NCI-H510A treated with DMSO at 0.1 percent for 48 hours (cell line): ENCODE measurements at regions not wholly inside any gene's neighbourhood (a gene's known extent, or its start where the extent isn't known, plus 50 kb on each side); places are given as distances from the start of the nearest gene placed in this dataset.

Experiments
- DNase-seq: peaks from one replicate; lab custom pipeline; 2025; lab: John Stamatoyannopoulos, UW

DNA sequence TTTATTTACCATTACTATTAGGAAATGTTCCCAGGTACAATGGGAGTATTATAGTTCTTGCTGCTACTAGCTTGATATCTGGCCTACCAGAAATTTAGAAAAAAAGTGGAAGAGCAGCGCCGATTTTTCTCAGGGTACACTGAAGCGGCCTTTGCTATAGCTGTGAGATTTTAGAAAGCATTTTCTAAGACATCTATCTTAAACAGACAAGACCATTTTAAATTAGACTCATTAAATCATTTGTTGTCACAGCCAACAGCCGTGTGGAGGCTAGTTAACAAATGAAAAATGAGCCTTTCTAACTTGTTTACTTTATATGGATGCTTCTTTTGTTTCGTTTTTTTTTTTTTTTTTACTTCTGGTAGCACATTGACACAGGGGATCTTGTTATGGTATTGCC is 183.2 kb upstream of the ZRANB2 start:
- no peak for DNase-seq

DNA sequence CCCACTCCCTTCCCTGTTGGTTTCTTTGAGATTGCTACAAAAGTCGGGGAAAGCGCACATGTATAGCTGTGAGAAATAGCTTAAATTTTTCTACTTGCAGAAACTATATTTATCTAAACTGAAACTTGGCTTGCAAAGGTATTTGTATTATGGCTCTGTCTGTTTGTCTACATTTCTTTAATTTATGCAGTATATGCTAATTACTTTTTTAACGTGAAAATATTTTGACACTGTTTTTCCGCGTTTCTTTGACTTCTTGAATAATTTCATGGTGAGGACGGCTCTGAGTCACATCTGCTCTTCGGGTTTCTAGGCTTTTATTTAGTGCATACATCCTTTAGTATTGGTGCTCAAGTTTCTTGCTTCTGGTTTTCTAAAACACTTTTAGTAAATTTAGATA is 182.1 kb upstream of the ZRANB2 start:
- DNase-seq: no peak

DNA sequence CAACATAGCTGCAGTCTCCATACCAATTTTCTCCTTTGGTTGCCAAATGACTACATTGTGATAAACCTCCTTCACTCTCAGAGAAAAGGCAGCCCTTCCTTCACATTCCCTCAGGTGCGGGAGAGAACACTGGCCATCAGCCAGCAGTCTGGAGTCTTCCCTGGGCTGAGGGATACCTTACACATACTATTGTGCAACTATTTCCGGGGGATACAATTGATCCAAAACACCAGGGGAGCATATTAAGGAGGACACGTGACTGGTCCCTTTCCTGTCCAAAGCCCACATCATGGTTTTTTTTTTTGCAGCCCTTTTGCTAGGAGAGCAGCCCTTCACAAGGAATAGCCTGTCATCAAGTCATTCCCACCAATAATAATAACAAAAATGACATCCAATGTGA is 172.1 kb upstream of the ZRANB2 start:
- no peak for DNase-seq

DNA sequence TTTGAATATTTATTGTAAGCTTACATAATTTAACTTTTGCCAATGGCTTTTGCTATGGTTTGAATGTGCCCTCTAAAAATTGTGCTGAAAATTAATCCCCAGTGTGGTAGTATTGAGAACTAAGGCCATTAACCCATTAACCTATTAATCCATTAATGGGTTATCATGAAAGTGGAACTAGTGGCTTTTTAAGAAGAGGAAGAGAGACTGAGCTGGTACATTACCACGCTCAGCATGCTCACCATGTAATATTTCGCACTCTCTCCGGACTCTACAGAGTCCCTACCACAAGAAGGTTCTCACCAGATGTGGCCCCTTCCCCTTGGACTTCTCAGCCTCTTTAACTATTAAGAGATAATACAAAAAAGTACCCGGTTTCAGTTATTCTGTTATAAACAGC is 164.4 kb upstream of the ZRANB2 start:
- no peak for DNase-seq

DNA sequence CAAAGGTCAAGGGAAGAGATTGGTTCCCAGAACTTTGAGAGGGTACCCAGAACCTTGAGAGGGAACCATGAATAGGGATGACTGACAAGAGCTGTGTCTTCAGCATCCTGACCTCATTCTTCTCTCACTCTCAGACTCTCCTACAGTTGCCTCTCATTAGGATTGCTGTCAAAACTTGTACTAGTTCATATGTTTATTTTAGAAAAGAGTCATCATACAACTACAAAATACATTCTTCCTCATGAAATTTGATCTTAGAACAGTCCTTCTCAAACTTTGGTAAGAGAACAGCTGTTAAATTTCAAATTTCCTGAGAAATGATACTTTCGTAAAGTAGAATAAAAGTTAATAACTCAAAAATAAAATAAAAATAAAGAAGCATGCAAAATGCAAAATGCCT is 161.4 kb upstream of the ZRANB2 start:
- no peak for DNase-seq

DNA sequence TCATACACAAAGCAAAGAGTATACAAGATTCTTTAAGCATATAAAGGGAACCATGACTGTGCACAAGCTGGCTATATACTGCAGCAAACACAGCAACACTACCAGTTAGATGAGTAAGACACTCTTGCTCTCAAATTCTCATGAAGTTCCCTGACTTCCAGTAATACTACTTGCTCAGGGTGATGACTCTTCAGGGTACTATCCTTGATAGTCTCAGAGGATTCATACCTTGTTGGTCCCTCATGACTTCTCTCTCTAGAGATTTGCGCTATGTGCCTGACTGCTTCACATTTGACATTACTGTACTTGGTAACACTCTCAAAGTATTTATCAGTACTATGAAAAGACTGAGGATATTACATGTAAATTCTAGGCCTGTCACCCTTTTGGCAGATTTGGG is 159.8 kb upstream of the ZRANB2 start:
- no peak for DNase-seq

DNA sequence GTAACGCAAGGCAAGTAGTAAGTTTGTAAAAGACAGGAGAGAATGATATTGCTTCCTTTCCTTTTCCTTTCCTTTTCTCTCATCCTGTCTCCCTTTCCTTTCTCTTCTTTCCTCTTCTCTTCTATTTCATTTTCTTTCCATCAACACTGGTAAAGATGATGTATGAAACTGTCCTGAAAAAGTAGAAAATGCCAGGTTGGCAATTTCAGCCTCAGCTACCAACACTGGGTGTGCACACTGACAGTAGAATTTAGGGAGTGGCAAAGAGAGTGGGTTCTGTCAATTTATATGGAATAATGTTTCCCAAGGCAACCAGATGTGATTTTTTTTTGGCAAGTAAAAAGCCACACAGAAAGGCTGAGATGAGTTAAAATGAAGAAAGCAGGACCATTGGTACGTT is 155.7 kb upstream of the ZRANB2 start:
- no peak for DNase-seq

DNA sequence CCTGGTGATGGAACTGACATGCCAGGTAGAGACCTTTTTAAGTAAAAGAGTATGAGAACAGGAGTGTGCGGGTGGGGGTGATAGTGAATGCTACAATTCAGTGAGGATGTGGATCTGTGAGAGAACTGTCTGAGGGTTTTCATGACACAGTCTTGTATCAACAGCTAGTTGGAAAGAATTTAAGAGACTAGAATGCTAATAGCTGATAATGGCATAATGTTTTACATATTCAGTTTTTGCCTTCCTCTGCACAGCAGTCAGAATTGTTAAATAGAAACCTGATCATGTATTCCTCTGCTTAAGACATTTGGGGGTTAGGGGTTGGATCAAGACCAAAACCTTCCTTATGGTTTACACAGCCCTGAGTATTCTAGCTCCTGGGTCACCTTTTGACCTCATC is 152.8 kb upstream of the ZRANB2 start:
- no peak for DNase-seq

DNA sequence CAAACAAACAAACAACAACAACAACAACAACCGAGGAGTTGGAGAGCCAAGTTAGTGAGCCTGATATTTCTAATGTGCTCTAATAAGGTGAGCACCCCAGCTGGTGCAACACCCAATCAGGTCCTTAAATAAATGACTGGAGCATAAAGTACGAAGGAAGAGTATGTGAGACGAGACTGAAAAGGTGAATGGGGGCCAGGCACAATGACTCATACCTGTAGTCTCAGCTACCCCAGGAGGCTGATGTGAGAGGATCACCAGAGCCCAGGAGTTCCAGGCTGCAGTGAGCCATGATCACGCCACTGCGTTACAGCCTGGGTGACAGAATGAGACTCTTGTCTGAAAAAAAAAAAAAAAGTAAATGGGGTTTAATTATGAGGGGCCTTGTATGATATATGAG is 152.0 kb upstream of the ZRANB2 start:
- no peak for DNase-seq

DNA sequence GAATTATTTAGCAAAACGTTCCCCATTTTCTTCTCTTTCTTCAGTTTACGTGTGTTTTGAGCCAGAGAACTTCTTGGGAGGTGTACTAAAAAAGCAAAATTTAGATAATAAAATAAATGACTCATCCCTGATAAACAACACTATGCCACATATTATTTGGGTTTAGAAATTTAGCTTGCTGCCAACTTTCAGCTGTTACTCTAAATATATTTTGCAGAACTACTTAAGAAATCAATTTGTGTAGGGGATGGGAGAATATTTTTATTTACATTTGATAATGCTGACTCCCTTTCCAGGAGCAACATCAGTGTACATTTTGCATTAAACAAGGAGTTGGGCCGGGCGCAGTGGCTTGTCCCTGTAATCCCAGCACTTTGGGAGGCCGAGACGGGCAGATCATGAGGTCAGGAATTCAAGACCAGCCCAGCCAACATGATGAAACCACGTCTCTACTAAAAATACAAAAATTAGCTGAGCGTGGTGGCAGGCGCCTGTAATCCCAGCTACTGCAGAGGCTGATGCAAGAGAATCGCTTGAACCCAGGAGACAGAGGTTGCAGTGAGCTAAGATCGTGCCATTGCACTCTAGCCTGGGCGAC is 151.4 kb upstream of the ZRANB2 start:
- no peak for DNase-seq

DNA sequence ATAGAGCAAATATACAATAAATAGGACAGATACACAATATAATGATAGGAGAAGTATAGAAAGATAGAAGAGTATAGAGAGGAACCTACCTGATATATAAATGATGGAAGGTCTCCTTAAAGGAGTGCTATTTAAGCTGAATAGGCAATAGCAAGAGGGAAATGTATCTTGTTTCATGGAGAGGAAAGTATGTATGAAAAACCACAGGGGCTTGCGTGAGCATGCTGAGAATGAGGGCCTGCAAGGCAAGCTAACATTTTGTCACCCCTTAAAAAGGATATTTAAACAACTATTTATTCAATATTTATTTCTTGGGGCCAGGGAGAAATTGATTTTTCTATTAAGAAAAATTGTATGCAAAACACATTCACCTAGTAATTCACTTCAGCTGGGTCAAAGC is 150.9 kb upstream of the ZRANB2 start:
- no peak for DNase-seq

DNA sequence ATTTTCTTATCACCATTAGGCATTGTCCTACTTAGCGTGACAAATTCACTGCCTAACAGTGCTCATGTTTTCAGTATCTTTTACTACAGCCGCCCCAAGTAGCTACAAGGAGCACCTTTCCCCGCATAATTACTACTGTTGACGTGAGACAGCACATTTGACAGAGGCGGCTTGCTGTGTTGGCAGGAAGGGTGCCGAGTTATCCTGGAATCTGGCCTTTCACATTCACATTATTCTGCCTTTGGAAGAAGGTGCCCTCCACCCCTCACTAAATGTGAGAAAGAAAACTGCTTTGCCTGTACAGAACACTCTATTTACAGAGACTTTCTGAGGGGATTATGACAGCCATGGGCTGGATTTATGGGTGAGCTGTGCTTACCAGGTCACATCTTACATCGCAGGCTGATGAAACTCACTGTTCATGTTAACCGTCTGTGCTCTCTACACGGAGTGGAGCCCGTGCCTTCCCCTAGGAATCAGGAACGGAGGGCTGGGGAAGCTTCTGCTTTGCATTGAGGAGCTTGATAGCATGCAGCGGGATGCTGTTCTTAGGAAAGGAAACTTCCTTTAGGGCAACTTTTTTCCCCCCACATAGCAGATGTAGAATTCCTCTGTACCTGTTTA is 148.0 kb upstream of the ZRANB2 start:
- DNase-seq: no peak

DNA sequence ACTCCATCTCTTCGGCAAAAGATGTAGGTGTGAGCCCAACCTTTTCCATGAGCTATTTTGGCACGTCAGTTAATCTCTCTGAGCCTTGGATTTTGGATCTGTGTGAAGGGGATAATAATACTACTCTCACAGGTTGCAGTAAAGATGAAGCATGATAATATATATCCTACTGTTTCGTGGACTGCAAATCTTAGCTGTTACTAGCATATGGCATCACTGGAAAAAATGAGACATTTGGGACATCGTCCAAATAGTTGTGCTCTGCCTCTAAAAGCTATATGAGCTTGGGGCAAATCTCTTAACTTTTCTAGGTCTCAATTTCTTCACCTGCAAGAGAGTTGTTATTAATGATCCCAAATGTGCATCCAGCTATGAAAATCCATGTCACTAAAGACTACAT is 147.4 kb upstream of the ZRANB2 start:
- DNase-seq: no peak

DNA sequence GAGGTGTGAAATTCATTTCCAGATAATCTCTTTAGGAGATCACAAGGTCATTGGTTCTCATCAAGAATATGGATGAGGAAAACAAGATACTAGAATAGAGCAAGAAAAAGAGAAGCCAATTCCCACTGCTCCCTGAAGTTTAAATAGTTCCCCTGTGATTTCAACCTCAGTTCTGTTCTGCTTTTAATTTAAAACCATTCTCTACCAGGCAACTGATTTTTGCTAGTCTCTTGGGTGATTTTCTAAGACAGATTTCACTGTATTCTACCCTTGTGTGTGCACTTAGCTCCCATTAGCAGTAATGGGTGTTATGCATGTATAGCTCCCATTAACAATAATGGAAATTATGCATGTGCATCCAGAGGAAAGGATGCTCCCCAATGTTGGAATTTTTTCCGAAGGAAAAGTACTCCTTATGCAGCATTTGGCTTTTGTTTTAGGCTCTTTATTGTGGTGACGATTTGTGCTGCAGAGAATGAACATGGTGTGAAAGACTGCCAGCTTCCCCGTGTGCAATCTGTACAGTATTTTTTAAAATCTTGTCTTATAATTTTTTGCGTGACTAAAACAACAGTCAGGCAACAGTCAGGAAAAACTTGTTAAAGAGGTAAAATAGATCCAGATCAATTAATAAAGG is 144.0 kb upstream of the ZRANB2 start:
- DNase-seq: no peak

DNA sequence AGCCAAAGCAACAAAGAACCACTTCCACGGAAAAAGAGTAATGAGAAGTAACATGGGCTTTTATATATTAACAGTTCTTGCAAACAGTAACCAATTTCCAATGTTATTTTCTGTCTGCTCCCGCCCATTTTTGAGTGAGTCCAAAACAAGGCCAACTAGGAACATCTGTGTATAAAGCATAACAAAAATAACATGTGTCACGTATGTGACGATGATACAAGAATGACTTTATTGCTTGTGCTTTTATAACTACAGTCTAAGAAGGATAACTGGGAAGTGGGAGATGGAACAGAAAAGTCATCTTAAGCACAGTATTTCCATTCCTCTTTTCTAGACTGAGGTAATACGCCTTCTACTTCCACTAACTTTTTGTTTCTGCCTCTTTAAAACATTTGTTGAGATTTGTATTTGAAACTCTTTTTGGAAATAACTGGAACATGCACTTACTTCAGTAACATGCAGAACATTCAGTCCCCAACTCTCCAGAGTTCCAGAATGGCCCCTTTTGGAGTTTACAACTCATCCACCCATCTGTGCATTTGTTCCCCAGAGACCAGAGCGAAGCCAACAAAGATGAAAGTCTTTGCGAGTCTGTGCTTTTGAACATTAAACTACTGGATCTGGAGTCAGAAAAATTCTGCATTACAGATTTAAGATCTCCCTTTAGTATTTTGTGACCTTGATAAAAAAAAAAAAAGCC is 143.0 kb upstream of the ZRANB2 start:
- no peak for DNase-seq

DNA sequence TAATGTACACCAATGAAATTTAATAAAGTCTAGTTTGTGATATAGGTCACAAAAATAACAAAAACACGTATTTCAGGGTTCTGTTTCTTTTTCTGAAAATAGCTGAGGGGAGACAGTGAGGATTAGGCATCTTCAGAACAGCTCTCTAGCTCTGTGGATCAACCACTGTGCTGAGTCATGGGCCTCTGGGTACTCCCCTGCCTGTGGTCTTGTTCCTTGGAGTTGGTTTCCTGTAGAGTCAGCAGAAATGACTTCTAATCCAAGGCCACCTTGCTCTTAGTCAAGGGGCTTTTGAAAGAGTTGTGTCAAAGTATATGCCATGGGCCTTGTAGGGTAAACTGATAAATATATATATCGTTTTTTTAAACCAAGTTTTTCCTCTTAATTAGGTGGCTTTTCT is 141.8 kb upstream of the ZRANB2 start:
- DNase-seq: no peak

DNA sequence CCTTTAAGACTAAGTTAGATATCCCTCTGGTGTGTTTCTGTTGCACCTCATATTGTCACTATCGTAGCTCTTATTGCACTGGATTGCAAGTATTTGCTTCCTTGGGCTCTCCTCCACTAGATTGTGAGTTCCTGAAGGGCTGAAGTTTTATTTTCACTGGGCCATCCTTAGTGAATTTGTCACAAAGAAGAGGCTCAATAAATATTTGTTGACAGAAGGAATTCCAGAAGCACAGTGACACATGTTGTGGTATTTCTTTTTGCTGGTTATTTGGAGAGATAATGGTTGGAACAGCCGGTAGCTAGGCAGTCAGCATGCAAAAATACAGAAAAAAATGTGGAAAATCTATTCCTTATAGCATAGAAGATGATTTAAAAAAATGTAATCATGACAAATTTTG is 129.9 kb upstream of the ZRANB2 start:
- DNase-seq: no peak

DNA sequence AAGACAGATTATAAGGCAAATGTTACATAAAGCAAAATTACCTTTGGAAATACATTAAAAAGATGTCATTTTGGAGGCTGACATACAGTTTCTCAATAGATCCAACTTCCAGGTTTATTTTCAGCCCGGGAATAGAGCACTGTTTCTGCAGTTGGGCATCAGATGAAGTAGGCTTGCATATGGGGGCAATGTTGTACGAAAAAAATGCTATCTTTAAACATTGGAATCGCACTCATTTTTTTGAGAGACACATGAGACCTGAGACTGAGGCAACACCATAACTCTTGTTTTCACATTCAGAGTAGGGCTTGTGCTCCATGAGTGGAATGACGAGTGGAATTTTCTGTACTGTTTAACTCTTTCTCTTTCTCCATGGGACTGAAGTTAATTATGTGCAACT is 122.4 kb upstream of the ZRANB2 start:
- DNase-seq: no peak

DNA sequence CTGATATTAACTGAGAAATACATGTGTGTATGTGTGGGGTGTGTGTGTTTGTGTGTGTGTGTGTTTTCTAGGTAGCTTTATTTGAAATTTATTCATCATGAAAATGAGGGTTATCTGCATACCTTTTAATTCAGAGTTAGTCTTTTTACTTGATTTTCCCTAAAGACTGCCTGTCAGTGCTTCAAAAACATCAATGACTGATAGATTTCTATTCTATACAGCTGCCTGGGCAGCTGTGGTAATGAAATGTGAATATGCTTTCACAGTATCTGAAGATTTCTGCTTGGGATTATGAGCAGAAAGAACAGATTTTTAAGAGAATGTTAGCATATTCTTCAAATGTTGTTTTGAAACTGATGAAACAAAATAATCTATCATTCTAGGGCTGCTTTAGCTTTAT is 119.7 kb upstream of the ZRANB2 start:
- no peak for DNase-seq

DNA sequence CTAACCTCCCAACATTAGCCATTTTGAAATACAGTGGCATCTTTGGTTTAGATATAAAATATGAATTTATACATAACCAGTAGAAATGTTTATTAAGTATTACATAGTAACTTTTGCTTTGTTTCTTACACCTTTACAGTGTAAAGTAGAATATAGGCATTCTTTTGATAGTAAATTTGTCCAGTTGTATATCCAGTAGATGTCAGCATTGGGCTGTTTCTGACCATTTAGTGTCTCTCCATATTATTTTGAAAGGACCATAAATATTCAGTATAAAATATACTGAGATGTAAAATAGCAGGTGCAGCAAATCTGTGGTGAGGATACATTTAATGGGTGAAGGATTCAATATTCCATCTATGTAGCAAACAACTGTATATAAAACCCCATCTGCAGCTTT is 115.8 kb upstream of the ZRANB2 start:
- peak; percentile 36 for DNase-seq

DNA sequence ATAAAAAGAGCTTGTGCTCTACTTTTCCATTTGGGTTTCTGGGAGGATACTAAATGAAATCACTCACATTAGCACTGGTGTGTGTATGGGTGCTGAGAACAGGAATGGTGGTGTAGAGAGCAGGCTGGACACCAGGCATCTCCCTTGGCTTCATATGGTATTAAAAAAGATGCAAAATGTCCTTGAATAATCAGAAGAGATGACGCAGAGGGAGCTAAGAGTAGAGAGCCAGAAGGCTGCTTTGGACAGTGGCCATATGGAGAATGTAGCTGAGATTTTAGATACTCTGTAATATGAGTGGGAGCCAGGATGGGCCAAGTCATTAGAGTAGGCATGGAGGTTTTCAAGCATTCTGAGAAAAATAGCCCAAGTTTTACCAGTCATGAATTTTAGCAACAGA is 112.3 kb upstream of the ZRANB2 start:
- DNase-seq: no peak

DNA sequence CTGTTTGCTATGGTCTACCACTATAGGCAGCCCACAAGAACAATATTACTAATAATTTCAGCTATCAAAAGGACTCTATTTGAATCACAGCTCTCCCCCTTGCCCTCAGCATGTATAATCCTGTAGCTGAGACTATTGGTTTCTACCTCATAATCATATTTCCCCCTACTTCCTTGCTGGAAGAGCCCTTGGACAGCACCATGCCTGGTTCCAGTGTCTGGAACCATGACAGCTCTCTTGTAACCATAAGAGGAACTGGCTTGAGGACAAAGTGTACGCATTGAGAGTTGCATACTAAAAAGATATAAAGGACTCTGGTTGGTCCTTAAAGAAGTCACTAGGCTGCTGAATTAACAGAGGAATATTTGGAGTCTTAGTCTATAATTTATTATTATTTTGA is 110.7 kb upstream of the ZRANB2 start:
- no peak for DNase-seq

DNA sequence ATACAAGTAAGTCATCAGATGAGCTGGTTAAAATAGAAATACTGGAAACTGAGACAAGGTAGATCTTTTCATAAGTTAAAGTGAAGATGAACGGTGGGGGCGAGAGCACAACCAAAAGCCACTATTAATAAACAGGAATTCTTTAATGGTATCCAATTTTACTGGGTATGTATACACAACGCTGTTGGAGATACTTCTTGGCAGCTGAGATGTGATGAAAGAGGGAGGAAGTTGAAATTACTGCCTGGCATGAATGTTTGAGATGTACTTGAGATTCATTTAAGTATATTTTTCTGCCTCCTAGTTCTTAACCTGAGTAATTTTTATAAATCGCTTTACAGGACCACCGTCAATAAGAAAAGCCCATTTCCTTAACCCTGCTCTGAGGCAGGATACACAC is 110.0 kb upstream of the ZRANB2 start:
- DNase-seq: no peak
